GM12865 (cell line): ENCODE measurements at regions not wholly inside any gene's neighbourhood (a gene's known extent, or its start where the extent isn't known, plus 50 kb on each side); places are given as distances from the start of the nearest gene placed in this dataset.
"Not testable (repeated sequence)": the region's sequence is repeated elsewhere in the genome, so short reads cannot be mapped to it uniquely, and the experiment has no call there.

ENCODE experiments used
- DNase-seq: peaks from one replicate; pipeline ENCODE4 v3.0.0; 2010; ENCODE audit warnings: low read depth
- H3K4me3 ChIP-seq: 2 replicates; pipeline ENCODE4 v1.5.1; 2011; ENCODE audit warnings: mild to moderate bottlenecking, low read depth, low read length, control low read depth
- TF ChIP-seq, protein P1 (sequence below): IDR thresholded peaks from 2 replicates; pipeline ENCODE4 v1.5.1; 2011; ENCODE audit warnings: low read length, control low read depth, low read depth, inconsistent platforms; ENCODE audit not compliant: insufficient read depth; ENCODE audit errors: missing control alignments

DNA sequence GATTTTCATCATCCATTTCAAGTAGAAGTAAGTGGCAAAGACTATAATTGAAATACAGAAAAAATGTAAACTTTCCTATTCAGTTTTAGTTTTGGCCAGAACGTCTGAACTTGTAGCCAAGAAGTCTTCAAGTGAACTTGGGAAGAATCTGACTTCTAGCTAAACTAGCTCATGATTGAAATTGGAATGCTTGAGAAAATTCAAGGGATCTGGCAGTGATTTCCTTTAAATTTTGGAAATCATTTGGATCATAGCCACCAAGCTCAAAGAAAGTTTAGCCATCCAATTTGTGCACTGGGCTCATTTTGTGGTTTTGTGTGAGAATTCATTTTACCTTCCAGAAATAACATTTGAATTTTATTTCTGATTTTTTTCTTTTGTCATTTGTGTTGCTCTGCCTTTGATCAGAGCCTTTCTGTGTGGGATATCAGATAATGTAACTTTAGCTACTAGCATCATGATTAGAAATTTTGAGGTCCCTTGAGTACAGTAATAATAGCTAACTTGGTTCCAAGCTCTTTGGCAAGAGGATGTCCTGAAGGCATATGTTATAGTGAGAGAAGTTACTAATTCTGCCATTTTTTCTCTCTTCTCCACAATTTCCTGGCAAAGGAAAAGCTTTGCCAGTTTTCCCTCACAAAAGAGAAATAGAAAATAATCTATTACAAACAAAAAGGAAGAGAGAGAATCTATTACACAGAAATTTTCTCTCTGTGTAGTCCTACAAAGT, 2123.7 kb upstream of the RAG2 start:
- H3K4me3 ChIP-seq: no peak overlapping the region
- TF ChIP-seq, protein P1, sequence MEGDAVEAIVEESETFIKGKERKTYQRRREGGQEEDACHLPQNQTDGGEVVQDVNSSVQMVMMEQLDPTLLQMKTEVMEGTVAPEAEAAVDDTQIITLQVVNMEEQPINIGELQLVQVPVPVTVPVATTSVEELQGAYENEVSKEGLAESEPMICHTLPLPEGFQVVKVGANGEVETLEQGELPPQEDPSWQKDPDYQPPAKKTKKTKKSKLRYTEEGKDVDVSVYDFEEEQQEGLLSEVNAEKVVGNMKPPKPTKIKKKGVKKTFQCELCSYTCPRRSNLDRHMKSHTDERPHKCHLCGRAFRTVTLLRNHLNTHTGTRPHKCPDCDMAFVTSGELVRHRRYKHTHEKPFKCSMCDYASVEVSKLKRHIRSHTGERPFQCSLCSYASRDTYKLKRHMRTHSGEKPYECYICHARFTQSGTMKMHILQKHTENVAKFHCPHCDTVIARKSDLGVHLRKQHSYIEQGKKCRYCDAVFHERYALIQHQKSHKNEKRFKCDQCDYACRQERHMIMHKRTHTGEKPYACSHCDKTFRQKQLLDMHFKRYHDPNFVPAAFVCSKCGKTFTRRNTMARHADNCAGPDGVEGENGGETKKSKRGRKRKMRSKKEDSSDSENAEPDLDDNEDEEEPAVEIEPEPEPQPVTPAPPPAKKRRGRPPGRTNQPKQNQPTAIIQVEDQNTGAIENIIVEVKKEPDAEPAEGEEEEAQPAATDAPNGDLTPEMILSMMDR: no peak
- no peak for DNase-seq

DNA sequence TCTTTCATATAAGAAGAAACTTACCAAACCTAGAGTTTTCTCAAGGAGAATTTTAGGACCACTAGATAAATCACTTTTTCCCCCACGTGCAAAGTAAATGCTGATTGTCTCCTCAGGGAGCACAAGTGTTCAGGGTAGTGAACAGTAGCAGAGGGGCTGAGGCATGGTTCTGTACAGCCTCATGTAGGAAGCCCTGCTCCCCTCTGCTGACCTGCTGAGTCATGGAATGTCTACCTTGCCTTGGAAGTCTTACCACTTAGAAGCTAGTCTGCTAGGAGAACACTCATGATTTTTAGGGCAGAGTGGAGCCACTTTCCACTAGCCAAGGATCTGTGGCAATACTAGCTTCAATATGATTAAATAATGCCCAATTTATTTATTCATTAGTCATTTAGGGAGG, 2120.6 kb upstream of the RAG2 start:
- no peak overlapping the region for H3K4me3 ChIP-seq
- DNase-seq: no peak
- TF ChIP-seq, protein P1: no peak

DNA sequence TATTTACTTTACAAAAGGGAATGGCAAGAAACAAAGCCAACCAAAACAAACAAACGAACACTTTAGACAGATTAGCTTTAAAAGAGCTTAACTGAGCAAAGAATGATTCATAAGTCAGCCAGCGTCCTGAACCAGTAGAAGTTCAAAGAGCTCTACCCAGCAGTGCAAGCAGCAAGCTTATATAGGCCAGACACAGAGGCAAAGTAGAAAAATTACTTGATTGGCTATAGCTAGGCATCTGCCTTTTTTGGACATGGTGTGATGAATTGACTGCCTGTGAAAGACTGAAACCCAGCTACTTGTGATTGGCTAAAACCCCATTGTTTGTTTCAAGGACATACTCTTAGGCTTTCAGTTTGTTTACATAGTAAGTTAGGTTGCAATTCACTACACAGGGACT, 2120.0 kb upstream of the RAG2 start:
- H3K4me3 ChIP-seq: no peak overlapping the region
- no peak for DNase-seq
- TF ChIP-seq, protein P1: no peak

DNA sequence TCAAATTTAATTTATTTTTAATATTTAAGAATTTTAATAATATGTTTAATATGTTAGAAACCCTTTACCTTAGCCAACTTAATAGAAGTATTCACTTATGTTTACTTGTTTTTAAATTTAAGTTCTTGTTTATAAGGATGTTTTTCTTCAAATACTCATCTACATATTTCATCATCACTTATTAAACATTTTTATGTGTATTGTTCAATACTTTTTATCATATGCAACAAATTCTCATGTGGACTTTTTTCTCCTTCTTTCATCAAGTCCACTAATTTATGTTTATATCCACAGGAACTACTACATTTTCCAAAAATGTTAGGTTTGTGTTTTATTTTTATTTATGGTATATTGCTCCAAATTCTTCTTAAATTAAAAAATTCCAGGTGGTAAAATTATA, 2113.1 kb upstream of the RAG2 start:
- no peak for DNase-seq
- no peak overlapping the region for H3K4me3 ChIP-seq
- TF ChIP-seq, protein P1: no peak

DNA sequence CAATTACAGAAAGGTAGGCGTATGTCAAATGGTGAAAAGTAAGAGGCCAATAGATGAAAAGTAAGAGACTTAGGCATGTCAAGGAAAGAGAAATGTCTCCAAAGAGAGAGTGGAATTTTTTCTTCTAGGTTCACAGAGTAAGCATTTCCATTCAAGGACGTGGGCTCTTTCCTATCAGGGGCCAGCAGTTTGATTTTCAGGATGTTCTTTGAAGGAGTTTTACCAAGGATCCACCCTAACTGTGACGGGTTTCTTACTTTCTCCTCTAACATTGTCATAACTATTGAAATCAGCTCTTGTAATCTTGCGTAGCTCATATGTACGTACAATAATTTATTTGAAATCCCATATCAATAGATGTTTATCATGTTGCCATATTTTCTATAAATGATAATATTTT, 2112.2 kb upstream of the RAG2 start:
- TF ChIP-seq, protein P1: no peak
- no peak overlapping the region for H3K4me3 ChIP-seq
- no peak for DNase-seq

DNA sequence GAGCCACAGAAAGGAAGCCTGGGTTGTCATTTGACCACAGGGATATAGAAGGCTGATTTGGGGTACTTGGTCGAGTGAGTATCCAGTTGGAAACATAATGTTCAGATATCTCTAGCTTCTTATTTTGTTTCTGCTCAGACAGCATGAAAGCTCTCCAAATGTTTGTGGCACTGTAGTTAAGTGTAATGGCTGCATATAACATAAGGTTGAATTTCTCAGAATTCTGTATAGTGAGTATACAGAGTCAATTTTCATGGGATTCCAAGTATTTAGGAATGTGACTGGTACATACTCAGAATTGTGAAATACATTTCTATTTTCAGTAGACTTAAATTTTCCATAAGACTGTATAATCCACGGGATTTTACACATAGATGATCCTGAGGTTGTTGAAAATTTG, 2102.1 kb upstream of the RAG2 start:
- DNase-seq: no peak
- TF ChIP-seq, protein P1: no peak
- no peak overlapping the region for H3K4me3 ChIP-seq

DNA sequence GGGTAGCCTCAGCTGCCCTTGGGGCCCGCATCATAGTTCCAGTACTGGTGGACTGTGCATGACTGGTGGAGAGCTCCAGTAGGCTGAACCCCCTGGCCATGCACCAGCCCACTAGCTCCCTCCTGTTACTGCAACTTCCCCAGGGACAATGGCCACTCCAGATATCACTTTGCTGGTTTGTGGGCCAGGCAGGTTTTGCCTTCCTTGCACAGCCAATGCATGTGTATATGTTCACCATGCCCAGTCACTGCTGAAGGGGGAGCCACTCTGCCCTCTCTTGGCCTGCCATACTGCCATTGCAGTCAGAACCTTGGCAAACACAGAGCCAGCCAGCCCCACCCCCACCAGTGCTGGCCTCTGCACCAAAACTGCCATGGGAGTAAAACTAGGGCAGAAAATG, 2095.3 kb upstream of the RAG2 start:
- DNase-seq: no peak
- TF ChIP-seq, protein P1: no peak
- H3K4me3 ChIP-seq: no peak overlapping the region

DNA sequence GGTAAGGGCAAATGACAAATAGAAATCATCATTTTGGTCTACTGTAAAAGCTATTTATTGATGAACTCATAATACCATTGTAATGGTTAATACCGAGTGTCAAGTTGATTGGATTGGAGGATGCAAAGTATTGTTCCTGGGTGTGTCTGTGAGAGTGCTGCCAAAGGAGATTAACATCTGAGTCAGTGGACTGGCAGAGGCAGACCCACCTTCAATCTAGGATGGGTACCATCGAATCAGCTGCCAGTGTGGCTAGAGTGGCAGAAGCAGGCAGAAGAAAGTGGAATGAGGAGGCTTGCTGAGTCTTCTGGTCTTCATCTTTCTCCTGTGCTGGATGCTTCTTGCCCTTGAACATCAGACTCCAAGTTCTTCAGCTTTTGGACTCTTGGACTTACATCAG, 2092.2 kb upstream of the RAG2 start:
- DNase-seq, H3K4me3 ChIP-seq: not testable (repeated sequence)
